A549 (cell line): ENCODE measurements at regions not wholly inside any gene's neighbourhood (a gene's known extent, or its start where the extent isn't known, plus 50 kb on each side); places are given as distances from the start of the nearest gene placed in this dataset.

ENCODE experiments used
- ATAC-seq, 2 experiments: fragments of 200-7000 bp in 1 of 2; fragments of >200 bp in 1 of 2; cut with Nextera tagmentation in 1 of 2; cut with Tn5 transposase in 1 of 2; 3 replicates each; pipeline versions ENCODE4 v1.8.0 to v1.9.1; 2018 to 2020; ENCODE audit warnings: mild to moderate bottlenecking in 1 of 2, moderate library complexity in 1 of 2
- CTCF ChIA-PET: fragments of 300-600 bp; sonication (Branson Sonifier 250); formaldehyde crosslinking; extraction: SDS; loops from one replicate; lab custom pipeline; 2021; ENCODE audit warnings: antibody characterized with exemption, inconsistent platforms; lab: Yijun Ruan, JAX
- POLR2A ChIA-PET: fragments of 350-600 bp; formaldehyde crosslinking; extraction: SDS; loops from one replicate; lab custom pipeline; 2021; ENCODE audit warnings: antibody characterized with exemption, inconsistent platforms; lab: Yijun Ruan, JAX
- DNase-seq, 2 experiments: peaks; one replicate each; pipeline versions ENCODE4 v3.0.0 to v3.0.0-alpha.2; 2011 to 2016; ENCODE audit warnings: low read depth in 1 of 2, low spot score in 1 of 2
- FAIRE-seq: peaks from 2 replicates; lab custom pipeline; 2011; peaks lifted over from hg19 to GRCh38; lab: Jason Lieb, UNC
- H3K27ac ChIP-seq, 2 experiments: fragments of >200 bp; sonication (Bioruptor Twin); formaldehyde crosslinking; 3 replicates each; pipeline ENCODE4 v1.5.1; 2016 to 2017
- H3K4me1 ChIP-seq: fragments of >200 bp; sonication (Bioruptor Twin); formaldehyde crosslinking; 3 replicates; pipeline ENCODE4 v1.6.1; 2016
- H3K4me2 ChIP-seq: fragments of >200 bp; sonication (Bioruptor Twin); formaldehyde crosslinking; 3 replicates; pipeline ENCODE4 v1.6.1; 2016
- H3K4me3 ChIP-seq: fragments of >200 bp; sonication (Bioruptor Twin); formaldehyde crosslinking; 3 replicates; pipeline ENCODE4 v1.5.1; 2016
- H3K9me3 ChIP-seq: fragments of >200 bp; sonication (Bioruptor Twin); formaldehyde crosslinking; 3 replicates; pipeline ENCODE4 v1.6.1; 2016
- BHLHE40 ChIP-seq: IDR thresholded peaks from 2 replicates; pipeline ENCODE4 v1.6.1; 2012; ENCODE audit warnings: low read depth, low read length, inconsistent platforms
- CEBPB ChIP-seq, 2 experiments: fragments of >200 bp in 1 of 2; sonication (Bioruptor Twin) in 1 of 2; formaldehyde crosslinking in 1 of 2; IDR thresholded peaks; 2 replicates each; pipeline ENCODE4 v1.6.1; 2012 to 2016
- ESRRA ChIP-seq: fragments of 150-350 bp; IDR thresholded peaks from 2 replicates; pipeline ENCODE4 v1.6.1; 2014; ENCODE audit warnings: mild to moderate bottlenecking, low read length, borderline replicate concordance
- FOSL2 ChIP-seq, 2 experiments: fragments of 450-650 bp in 1 of 2; fragments of >200 bp in 1 of 2; sonication (Bioruptor Twin) in 1 of 2; formaldehyde crosslinking; IDR thresholded peaks; 2 replicates each; pipeline versions ENCODE4 v1.5.0 to v1.6.1; 2016 to 2020; ENCODE audit warnings: mild to moderate bottlenecking in 1 of 2, moderate library complexity in 1 of 2
- HDAC2 ChIP-seq: fragments of 200-600 bp; sonication (generic); IDR thresholded peaks from 2 replicates; pipeline ENCODE4 v1.6.1; 2016
- JUN ChIP-seq, 2 experiments: fragments of >200 bp; sonication (Bioruptor Twin); formaldehyde crosslinking; IDR thresholded peaks; 2 replicates in 1 of 2; 3 replicates in 1 of 2; pipeline ENCODE4 v1.6.1; 2016 to 2017
- JUNB ChIP-seq: fragments of >200 bp; sonication (Bioruptor Twin); formaldehyde crosslinking; IDR thresholded peaks from 2 replicates; pipeline ENCODE4 v1.6.1; 2016
- KDM1A ChIP-seq: fragments of 200-600 bp; sonication (generic); IDR thresholded peaks from 2 replicates; pipeline ENCODE4 v1.6.1; 2016; ENCODE audit warnings: low read depth, mild to moderate bottlenecking
- MAFK ChIP-seq: fragments of 450-650 bp; IDR thresholded peaks from 2 replicates; pipeline ENCODE4 v1.6.1; 2014; ENCODE audit not compliant: partially characterized antibody
- MAZ ChIP-seq: fragments of 150-350 bp; IDR thresholded peaks from 2 replicates; pipeline ENCODE4 v1.6.1; 2014; ENCODE audit warnings: antibody characterized with exemption, low read depth, low read length, borderline replicate concordance
- NFE2L2 ChIP-seq: fragments of 150-350 bp; conservative IDR thresholded peaks from 2 replicates; pipeline ENCODE4 v1.6.1; 2014; ENCODE audit warnings: low read length
- NPAS2 ChIP-seq: fragments of 250-450 bp; sonication (Bioruptor Pico); IDR thresholded peaks from 2 replicates; pipeline ENCODE4 v1.8.0; 2022; ENCODE audit warnings: mild to moderate bottlenecking, moderate library complexity, borderline replicate concordance
- RARB ChIP-seq: fragments of 250-450 bp; sonication (Bioruptor Pico); IDR thresholded peaks from 2 replicates; pipeline ENCODE4 v1.8.0; 2021; ENCODE audit warnings: mild to moderate bottlenecking, moderate library complexity
- RNF2 ChIP-seq: fragments of 200-600 bp; sonication (generic); IDR thresholded peaks from 2 replicates; pipeline ENCODE4 v1.6.1; 2016; ENCODE audit warnings: low read depth, mild to moderate bottlenecking, antibody characterized with exemption, moderate library complexity, borderline replicate concordance
- SMC3 ChIP-seq: fragments of >200 bp; sonication (Bioruptor Twin); formaldehyde crosslinking; IDR thresholded peaks from 3 replicates; pipeline ENCODE4 v1.6.1; 2018; ENCODE audit warnings: inconsistent platforms
- TP53 ChIP-seq: fragments of 250-450 bp; sonication (Bioruptor Pico); IDR thresholded peaks from 2 replicates; pipeline ENCODE4 v1.5.0; 2021; ENCODE audit warnings: mild to moderate bottlenecking, moderate library complexity
- ZC3H11A ChIP-seq: fragments of 450-650 bp; IDR thresholded peaks from 2 replicates; pipeline ENCODE4 v1.6.1; 2014; ENCODE audit warnings: antibody characterized with exemption, mild to moderate bottlenecking
- ZFP36 ChIP-seq: fragments of 450-650 bp; IDR thresholded peaks from 2 replicates; pipeline ENCODE4 v1.6.1; 2014; ENCODE audit warnings: borderline replicate concordance; ENCODE audit not compliant: partially characterized antibody
- ZSCAN20 ChIP-seq: fragments of 250-450 bp; sonication (Bioruptor Pico); IDR thresholded peaks from 2 replicates; pipeline ENCODE4 v1.8.0; 2022; ENCODE audit warnings: mild to moderate bottlenecking, moderate library complexity
- WGBS: methylation state at CpG from one replicate; pipeline ENCODE4 v1.1.6; 2017; ENCODE audit errors: missing lambda C conversion rate; 5-methylcytosine and 5-hydroxymethylcytosine counted together
- TF ChIP-seq, protein P1 (sequence below): fragments of 450-650 bp; IDR thresholded peaks from 2 replicates; pipeline ENCODE4 v1.6.1; 2014; ENCODE audit warnings: antibody characterized with exemption
- TF ChIP-seq, protein P2 (sequence below): IDR thresholded peaks from 2 replicates; pipeline ENCODE4 v1.6.1; 2012
- TF ChIP-seq, protein P3 (sequence below): fragments of 250-450 bp; sonication (Bioruptor Pico); IDR thresholded peaks from 2 replicates; pipeline ENCODE4 v1.5.0; 2021; ENCODE audit warnings: mild to moderate bottlenecking, moderate library complexity, borderline replicate concordance
- TF ChIP-seq, protein P4 (sequence below): fragments of 200-600 bp; sonication (generic); IDR thresholded peaks from 2 replicates; pipeline ENCODE4 v1.6.1; 2016; ENCODE audit warnings: antibody characterized with exemption, mild to moderate bottlenecking, moderate library complexity
- TF ChIP-seq, protein P5 (sequence below): fragments of 150-350 bp; IDR thresholded peaks from 2 replicates; pipeline ENCODE4 v1.6.1; 2014; ENCODE audit warnings: low read depth, mild to moderate bottlenecking, low read length

DNA sequence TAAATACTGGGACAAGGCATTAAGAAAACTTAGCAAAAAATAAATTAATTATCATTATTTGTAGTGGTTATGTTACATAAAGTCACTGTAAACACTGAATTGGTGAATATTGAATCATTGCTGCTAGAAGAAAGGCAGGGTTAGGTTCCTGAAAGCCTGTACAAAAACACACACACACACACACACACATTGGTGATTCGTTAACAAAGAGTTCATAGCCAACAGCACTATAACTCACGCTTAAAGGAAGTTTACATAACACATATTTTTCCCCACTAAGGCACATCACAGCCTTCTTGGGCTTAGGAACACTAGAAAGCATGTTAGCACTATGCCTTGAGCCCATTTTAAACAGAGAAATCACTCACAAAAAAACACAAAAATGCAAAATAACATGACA is 690.0 kb upstream of the PIK3C3 start:
- FAIRE-seq (no peak), DNase-seq (no peak), ATAC-seq (no peak)
- H3K4me1 ChIP-seq, result no peaks in the 10 kb centered on the region
- no peaks in the 10 kb centered on the region for H3K9me3 ChIP-seq
- no peak overlapping the region for H3K4me3 ChIP-seq
- POLR2A ChIA-PET, result no interaction called here
- H3K27ac ChIP-seq, result no peak overlapping the region
- H3K4me2 ChIP-seq, result no peak overlapping the region
- TF ChIP-seq ESRRA (no peak), JUNB (no peak), RARB (CRISPR knock-in tag) (no peak), ZC3H11A (no peak), SMC3 (no peak), CEBPB (IDR thresholded peaks at IDR 0.05) (no peak), RNF2 (no peak), HDAC2 (no peak), KDM1A (no peak), TP53 (CRISPR knock-in tag) (no peak), JUN (IDR thresholded peaks at IDR 0.05) (no peak), ZFP36 (no peak), MAFK (no peak), NFE2L2 (no peak)
- TF ChIP-seq, protein P1, sequence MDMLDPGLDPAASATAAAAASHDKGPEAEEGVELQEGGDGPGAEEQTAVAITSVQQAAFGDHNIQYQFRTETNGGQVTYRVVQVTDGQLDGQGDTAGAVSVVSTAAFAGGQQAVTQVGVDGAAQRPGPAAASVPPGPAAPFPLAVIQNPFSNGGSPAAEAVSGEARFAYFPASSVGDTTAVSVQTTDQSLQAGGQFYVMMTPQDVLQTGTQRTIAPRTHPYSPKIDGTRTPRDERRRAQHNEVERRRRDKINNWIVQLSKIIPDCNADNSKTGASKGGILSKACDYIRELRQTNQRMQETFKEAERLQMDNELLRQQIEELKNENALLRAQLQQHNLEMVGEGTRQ, result no peak
- TF ChIP-seq, protein P2, sequence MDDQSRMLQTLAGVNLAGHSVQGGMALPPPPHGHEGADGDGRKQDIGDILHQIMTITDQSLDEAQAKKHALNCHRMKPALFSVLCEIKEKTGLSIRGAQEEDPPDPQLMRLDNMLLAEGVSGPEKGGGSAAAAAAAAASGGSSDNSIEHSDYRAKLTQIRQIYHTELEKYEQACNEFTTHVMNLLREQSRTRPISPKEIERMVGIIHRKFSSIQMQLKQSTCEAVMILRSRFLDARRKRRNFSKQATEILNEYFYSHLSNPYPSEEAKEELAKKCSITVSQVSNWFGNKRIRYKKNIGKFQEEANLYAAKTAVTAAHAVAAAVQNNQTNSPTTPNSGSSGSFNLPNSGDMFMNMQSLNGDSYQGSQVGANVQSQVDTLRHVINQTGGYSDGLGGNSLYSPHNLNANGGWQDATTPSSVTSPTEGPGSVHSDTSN, result no peak
- TF ChIP-seq, protein P3, sequence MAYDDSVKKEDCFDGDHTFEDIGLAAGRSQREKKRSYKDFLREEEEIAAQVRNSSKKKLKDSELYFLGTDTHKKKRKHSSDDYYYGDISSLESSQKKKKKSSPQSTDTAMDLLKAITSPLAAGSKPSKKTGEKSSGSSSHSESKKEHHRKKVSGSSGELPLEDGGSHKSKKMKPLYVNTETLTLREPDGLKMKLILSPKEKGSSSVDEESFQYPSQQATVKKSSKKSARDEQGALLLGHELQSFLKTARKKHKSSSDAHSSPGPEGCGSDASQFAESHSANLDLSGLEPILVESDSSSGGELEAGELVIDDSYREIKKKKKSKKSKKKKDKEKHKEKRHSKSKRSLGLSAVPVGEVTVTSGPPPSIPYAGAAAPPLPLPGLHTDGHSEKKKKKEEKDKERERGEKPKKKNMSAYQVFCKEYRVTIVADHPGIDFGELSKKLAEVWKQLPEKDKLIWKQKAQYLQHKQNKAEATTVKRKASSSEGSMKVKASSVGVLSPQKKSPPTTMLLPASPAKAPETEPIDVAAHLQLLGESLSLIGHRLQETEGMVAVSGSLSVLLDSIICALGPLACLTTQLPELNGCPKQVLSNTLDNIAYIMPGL, result no peak
- 0% methylated on average over 2 of the region's 2 CpGs for WGBS
- CTCF ChIA-PET, result no interaction called here

DNA sequence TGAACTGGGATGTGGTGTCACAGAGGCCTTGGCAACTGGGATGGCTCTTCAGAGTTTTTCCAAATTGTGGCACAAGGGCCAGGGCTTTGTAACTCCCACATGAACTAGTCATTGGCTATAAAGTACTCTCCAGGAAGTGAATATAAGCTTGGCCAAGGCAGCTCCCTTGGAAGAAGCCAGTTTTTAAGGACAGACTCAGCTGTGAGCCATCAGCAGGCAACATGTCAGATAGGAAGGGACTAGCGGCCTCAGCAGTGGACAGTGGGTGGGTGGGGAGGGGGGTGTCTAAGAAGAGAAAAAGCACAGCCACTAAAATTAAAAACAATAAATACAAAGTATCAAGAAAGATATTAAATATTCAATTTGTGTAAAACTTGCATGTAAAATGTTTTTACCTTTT is 691.1 kb upstream of the PIK3C3 start:
- CTCF ChIA-PET, result no interaction called here
- FAIRE-seq, result no peak

More for the DNA sequence above, 691.1 kb upstream of the PIK3C3 start:
- DNase-seq (no peak), ATAC-seq (no peak)
- H3K4me3 ChIP-seq, result no peak overlapping the region
- no CpG with 5 or more reads among the region's 1 CpG for WGBS
- POLR2A ChIA-PET, result no interaction called here
- TF ChIP-seq, protein P4, sequence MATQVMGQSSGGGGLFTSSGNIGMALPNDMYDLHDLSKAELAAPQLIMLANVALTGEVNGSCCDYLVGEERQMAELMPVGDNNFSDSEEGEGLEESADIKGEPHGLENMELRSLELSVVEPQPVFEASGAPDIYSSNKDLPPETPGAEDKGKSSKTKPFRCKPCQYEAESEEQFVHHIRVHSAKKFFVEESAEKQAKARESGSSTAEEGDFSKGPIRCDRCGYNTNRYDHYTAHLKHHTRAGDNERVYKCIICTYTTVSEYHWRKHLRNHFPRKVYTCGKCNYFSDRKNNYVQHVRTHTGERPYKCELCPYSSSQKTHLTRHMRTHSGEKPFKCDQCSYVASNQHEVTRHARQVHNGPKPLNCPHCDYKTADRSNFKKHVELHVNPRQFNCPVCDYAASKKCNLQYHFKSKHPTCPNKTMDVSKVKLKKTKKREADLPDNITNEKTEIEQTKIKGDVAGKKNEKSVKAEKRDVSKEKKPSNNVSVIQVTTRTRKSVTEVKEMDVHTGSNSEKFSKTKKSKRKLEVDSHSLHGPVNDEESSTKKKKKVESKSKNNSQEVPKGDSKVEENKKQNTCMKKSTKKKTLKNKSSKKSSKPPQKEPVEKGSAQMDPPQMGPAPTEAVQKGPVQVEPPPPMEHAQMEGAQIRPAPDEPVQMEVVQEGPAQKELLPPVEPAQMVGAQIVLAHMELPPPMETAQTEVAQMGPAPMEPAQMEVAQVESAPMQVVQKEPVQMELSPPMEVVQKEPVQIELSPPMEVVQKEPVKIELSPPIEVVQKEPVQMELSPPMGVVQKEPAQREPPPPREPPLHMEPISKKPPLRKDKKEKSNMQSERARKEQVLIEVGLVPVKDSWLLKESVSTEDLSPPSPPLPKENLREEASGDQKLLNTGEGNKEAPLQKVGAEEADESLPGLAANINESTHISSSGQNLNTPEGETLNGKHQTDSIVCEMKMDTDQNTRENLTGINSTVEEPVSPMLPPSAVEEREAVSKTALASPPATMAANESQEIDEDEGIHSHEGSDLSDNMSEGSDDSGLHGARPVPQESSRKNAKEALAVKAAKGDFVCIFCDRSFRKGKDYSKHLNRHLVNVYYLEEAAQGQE, result no peak
- TF ChIP-seq, protein P2, result no peak
- TF ChIP-seq ZFP36, result no peak
- TF ChIP-seq, protein P5, sequence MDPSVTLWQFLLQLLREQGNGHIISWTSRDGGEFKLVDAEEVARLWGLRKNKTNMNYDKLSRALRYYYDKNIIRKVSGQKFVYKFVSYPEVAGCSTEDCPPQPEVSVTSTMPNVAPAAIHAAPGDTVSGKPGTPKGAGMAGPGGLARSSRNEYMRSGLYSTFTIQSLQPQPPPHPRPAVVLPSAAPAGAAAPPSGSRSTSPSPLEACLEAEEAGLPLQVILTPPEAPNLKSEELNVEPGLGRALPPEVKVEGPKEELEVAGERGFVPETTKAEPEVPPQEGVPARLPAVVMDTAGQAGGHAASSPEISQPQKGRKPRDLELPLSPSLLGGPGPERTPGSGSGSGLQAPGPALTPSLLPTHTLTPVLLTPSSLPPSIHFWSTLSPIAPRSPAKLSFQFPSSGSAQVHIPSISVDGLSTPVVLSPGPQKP, result no peak
- no peak for TF ChIP-seq RNF2
- no peak for TF ChIP-seq ZSCAN20
- no peak for TF ChIP-seq FOSL2 (IDR thresholded peaks at IDR 0.05)
- TF ChIP-seq FOSL2 (CRISPR knock-in tag; IDR thresholded peaks at IDR 0.05), result no peak
- TF ChIP-seq MAZ, result no peak
- TF ChIP-seq BHLHE40, result no peak
- TF ChIP-seq NPAS2, result no peak
- H3K9me3 ChIP-seq, result no peaks in the 10 kb centered on the region
- H3K27ac ChIP-seq, result no peak overlapping the region
- H3K4me2 ChIP-seq, result no peak overlapping the region
- no peaks in the 10 kb centered on the region for H3K4me1 ChIP-seq
